Stimulated activated naive CD8-positive, alpha-beta T cell treated with anti-CD3 and anti-CD28 coated beads, Interleukin-15, amount 100 ng/mL, for 72 hours (primary cell): ENCODE measurements at regions not wholly inside any gene's neighbourhood (a gene's known extent, or its start where the extent isn't known, plus 50 kb on each side); places are given as distances from the start of the nearest gene placed in this dataset.
A peak's percentile ranks its signal among the peaks of the same experiment; 100 is the strongest.

ENCODE experiments used
- ATAC-seq: fragments of 150-1000 bp; cut with Tn5 transposase; 2 replicates; pipeline ENCODE4 v1.10.0; 2021; ENCODE audit warnings: mild to moderate bottlenecking, moderate library complexity
- DNase-seq, 2 donors: peaks; one replicate each; pipeline ENCODE4 v3.0.0; 2021 to 2022
- H3K27ac Mint-ChIP-seq, 2 donors: one replicate each; pipeline ENCODE4 v1.8.0; 2022; ENCODE audit warnings: mild to moderate bottlenecking in 2 of 2, mixed read lengths in 2 of 2, moderate library complexity in 2 of 2
- H3K27me3 Mint-ChIP-seq: one replicate; pipeline ENCODE4 v1.8.0; 2022; ENCODE audit warnings: mixed read lengths
- H3K4me1 Mint-ChIP-seq: one replicate; pipeline ENCODE4 v1.8.0; 2022; ENCODE audit warnings: mild to moderate bottlenecking, mixed read lengths
- H3K4me3 Mint-ChIP-seq, 2 donors: one replicate each; pipeline ENCODE4 v1.8.0; 2022; ENCODE audit warnings: mild to moderate bottlenecking in 2 of 2, mixed read lengths in 2 of 2, moderate library complexity in 1 of 2
- H3K9me3 Mint-ChIP-seq, 2 donors: one replicate each; pipeline ENCODE4 v1.8.0; 2022; ENCODE audit warnings: mixed read lengths in 2 of 2

GRCh38 chr2:128622371-128622770 lies 303.7 kb upstream of the HS6ST1 start:
- DNase-seq, result no peak
- no peak overlapping the region for H3K27ac Mint-ChIP-seq
- peaks cover 14% of the 10 kb centered on the region for H3K27me3 Mint-ChIP-seq
- ATAC-seq, result no peak
- no peak overlapping the region for H3K4me3 Mint-ChIP-seq
- H3K4me1 Mint-ChIP-seq, result peaks cover 32% of the 10 kb centered on the region
- no peaks in the 10 kb centered on the region for H3K9me3 Mint-ChIP-seq

GRCh38 chr2:128622955-128623620 lies 304.4 kb upstream of the HS6ST1 start:
- DNase-seq (no peak), ATAC-seq (no peak)
- H3K27ac Mint-ChIP-seq, result no peak overlapping the region
- peaks cover 14% of the 10 kb centered on the region for H3K27me3 Mint-ChIP-seq
- peaks cover 32% of the 10 kb centered on the region for H3K4me1 Mint-ChIP-seq
- no peak overlapping the region for H3K4me3 Mint-ChIP-seq
- no peaks in the 10 kb centered on the region for H3K9me3 Mint-ChIP-seq

- peaks cover 32% of the 10 kb centered on the region for H3K4me1 Mint-ChIP-seq
- H3K27ac Mint-ChIP-seq, result peak overlapping the region; percentile 87 to 95
Observed at GRCh38 chr2:128623776-128624761, 305.4 kb upstream of the HS6ST1 start.

GRCh38 chr2:128624956-128625355 lies 306.3 kb upstream of the HS6ST1 start:
- peaks cover 24% of the 10 kb centered on the region for H3K27me3 Mint-ChIP-seq
- ATAC-seq (no peak), DNase-seq (no peak)

More at GRCh38 chr2:128623776-128624761, 305.4 kb upstream of the HS6ST1 start:
- peak; percentile 81 for ATAC-seq
- DNase-seq, result peak; percentile 51 to 75
- peak overlapping the region; percentile 75 to 80 for H3K4me3 Mint-ChIP-seq
- H3K9me3 Mint-ChIP-seq, result no peaks in the 10 kb centered on the region
- peaks cover 19% of the 10 kb centered on the region for H3K27me3 Mint-ChIP-seq

GRCh38 chr2:128625421-128625820 lies 306.8 kb upstream of the HS6ST1 start:
- H3K4me1 Mint-ChIP-seq, result peaks cover 32% of the 10 kb centered on the region

More at GRCh38 chr2:128624956-128625355, 306.3 kb upstream of the HS6ST1 start:
- peak overlapping the region in 1 of 2 donors; percentile 75 for H3K4me3 Mint-ChIP-seq
- peaks cover 32% of the 10 kb centered on the region for H3K4me1 Mint-ChIP-seq
- peak overlapping the region; percentile 87 to 95 for H3K27ac Mint-ChIP-seq
- H3K9me3 Mint-ChIP-seq, result no peaks in the 10 kb centered on the region

GRCh38 chr2:128625963-128626759 lies 307.5 kb upstream of the HS6ST1 start:
- DNase-seq (no peak), ATAC-seq (no peak)
- H3K4me3 Mint-ChIP-seq, result no peak overlapping the region
- H3K9me3 Mint-ChIP-seq, result no peaks in the 10 kb centered on the region
- peaks cover 27% of the 10 kb centered on the region for H3K27me3 Mint-ChIP-seq
- peak overlapping the region in 1 of 2 donors; percentile 6 for H3K27ac Mint-ChIP-seq
- peaks cover 36% of the 10 kb centered on the region for H3K4me1 Mint-ChIP-seq

More at GRCh38 chr2:128625421-128625820, 306.8 kb upstream of the HS6ST1 start:
- Mint-ChIP-seq H3K4me3 (no peak overlapping the region), H3K27ac (no peak overlapping the region), H3K27me3 (peaks cover 24% of the 10 kb centered on the region), H3K9me3 (no peaks in the 10 kb centered on the region)
- DNase-seq, result no peak
- no peak for ATAC-seq

- peaks cover 43% of the 10 kb centered on the region for H3K4me1 Mint-ChIP-seq
- no peak overlapping the region for H3K4me3 Mint-ChIP-seq
- H3K27ac Mint-ChIP-seq, result no peak overlapping the region
- no peaks in the 10 kb centered on the region for H3K9me3 Mint-ChIP-seq
- no peak for DNase-seq
- ATAC-seq, result no peak
- peaks cover 34% of the 10 kb centered on the region for H3K27me3 Mint-ChIP-seq
Observed at GRCh38 chr2:128626760-128627511, 308.3 kb upstream of the HS6ST1 start.

- no peaks in the 10 kb centered on the region for H3K9me3 Mint-ChIP-seq
- peaks cover 43% of the 10 kb centered on the region for H3K27me3 Mint-ChIP-seq
- H3K27ac Mint-ChIP-seq, result no peak overlapping the region
- DNase-seq (no peak), ATAC-seq (no peak)
- H3K4me3 Mint-ChIP-seq, result no peak overlapping the region
- H3K4me1 Mint-ChIP-seq, result peaks cover 42% of the 10 kb centered on the region
Observed at GRCh38 chr2:128628206-128628605, 309.5 kb upstream of the HS6ST1 start.

GRCh38 chr2:128628996-128629395 lies 310.3 kb upstream of the HS6ST1 start:
- Mint-ChIP-seq H3K27ac (peak overlapping the region in 1 of 2 donors; percentile 50), H3K27me3 (peaks cover 43% of the 10 kb centered on the region), H3K4me1 (peaks cover 34% of the 10 kb centered on the region), H3K9me3 (no peaks in the 10 kb centered on the region), H3K4me3 (no peak overlapping the region)
- no peak for ATAC-seq
- no peak for DNase-seq

- Mint-ChIP-seq H3K4me1 (peaks cover 19% of the 10 kb centered on the region), H3K27me3 (peaks cover 35% of the 10 kb centered on the region), H3K27ac (no peak overlapping the region), H3K4me3 (no peak overlapping the region), H3K9me3 (no peaks in the 10 kb centered on the region)
- DNase-seq, result no peak
- peak; percentile 54 for ATAC-seq
Observed at GRCh38 chr2:128630974-128631697, 312.5 kb upstream of the HS6ST1 start.

GRCh38 chr2:128631698-128632500 lies 313.2 kb upstream of the HS6ST1 start:
- no peak overlapping the region for H3K4me3 Mint-ChIP-seq
- ATAC-seq (peak; percentile 22), DNase-seq (no peak)
- peak overlapping the region in 1 of 2 donors; percentile 1 for H3K27ac Mint-ChIP-seq
- H3K27me3 Mint-ChIP-seq, result peaks cover 29% of the 10 kb centered on the region
- peaks cover 16% of the 10 kb centered on the region for H3K4me1 Mint-ChIP-seq
- no peaks in the 10 kb centered on the region for H3K9me3 Mint-ChIP-seq

- ATAC-seq (no peak), DNase-seq (no peak)
- Mint-ChIP-seq H3K27ac (no peak overlapping the region), H3K4me3 (no peak overlapping the region), H3K4me1 (peaks cover 16% of the 10 kb centered on the region), H3K9me3 (no peaks in the 10 kb centered on the region), H3K27me3 (peaks cover 31% of the 10 kb centered on the region)
Observed at GRCh38 chr2:128632501-128632800, 313.8 kb upstream of the HS6ST1 start.

- DNase-seq (no peak), ATAC-seq (no peak)
- Mint-ChIP-seq H3K27ac (no peak overlapping the region), H3K4me1 (peaks cover 16% of the 10 kb centered on the region), H3K27me3 (peaks cover 37% of the 10 kb centered on the region), H3K9me3 (no peaks in the 10 kb centered on the region), H3K4me3 (no peak overlapping the region)
Observed at GRCh38 chr2:128633501-128633900, 314.8 kb upstream of the HS6ST1 start.
